ENCODE measurements at regions not wholly inside any gene's neighbourhood (a gene's known extent, or its start where the extent isn't known, plus 50 kb on each side); places are given as distances from the start of the nearest gene placed in this dataset.

- TF ChIP-seq, protein P1, sequence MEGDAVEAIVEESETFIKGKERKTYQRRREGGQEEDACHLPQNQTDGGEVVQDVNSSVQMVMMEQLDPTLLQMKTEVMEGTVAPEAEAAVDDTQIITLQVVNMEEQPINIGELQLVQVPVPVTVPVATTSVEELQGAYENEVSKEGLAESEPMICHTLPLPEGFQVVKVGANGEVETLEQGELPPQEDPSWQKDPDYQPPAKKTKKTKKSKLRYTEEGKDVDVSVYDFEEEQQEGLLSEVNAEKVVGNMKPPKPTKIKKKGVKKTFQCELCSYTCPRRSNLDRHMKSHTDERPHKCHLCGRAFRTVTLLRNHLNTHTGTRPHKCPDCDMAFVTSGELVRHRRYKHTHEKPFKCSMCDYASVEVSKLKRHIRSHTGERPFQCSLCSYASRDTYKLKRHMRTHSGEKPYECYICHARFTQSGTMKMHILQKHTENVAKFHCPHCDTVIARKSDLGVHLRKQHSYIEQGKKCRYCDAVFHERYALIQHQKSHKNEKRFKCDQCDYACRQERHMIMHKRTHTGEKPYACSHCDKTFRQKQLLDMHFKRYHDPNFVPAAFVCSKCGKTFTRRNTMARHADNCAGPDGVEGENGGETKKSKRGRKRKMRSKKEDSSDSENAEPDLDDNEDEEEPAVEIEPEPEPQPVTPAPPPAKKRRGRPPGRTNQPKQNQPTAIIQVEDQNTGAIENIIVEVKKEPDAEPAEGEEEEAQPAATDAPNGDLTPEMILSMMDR (IDR thresholded peaks at IDR 0.05; ENCODE audit: low read depth, low read length) = no peak
- no peak for TF ChIP-seq EZH2phosphoT487 (IDR thresholded peaks at IDR 0.05; ENCODE audit: low read depth)
Measured at GRCh38 chr5:173395257-173395932, 67.2 kb upstream of the STC2 start.
